H9 (cell line): ENCODE measurements at regions not wholly inside any gene's neighbourhood (a gene's known extent, or its start where the extent isn't known, plus 50 kb on each side); places are given as distances from the start of the nearest gene placed in this dataset.

Source experiments
- DNase-seq: peaks from one replicate; pipeline ENCODE4 v3.0.0-alpha.2; 2017
- H2AFZ ChIP-seq: one replicate; pipeline ENCODE4 v1.6.1; 2013; ENCODE audit warnings: mild to moderate bottlenecking, low read length, control low read depth, moderate library complexity
- H2AK5ac ChIP-seq: 2 replicates; pipeline ENCODE4 v1.6.1; 2013; ENCODE audit warnings: low read length, control low read depth, mixed read lengths; ENCODE audit not compliant: insufficient read length
- H2BK120ac ChIP-seq: one replicate; pipeline ENCODE4 v1.6.1; 2013; ENCODE audit warnings: low read depth, mild to moderate bottlenecking, low read length, control low read depth, inconsistent platforms; ENCODE audit not compliant: poor library complexity, severe bottlenecking
- H2BK12ac ChIP-seq: 2 replicates; pipeline ENCODE4 v1.6.1; 2013; ENCODE audit warnings: low read length, control low read depth, mixed read lengths, low read depth; ENCODE audit not compliant: insufficient read length
- H2BK15ac ChIP-seq: 2 replicates; pipeline ENCODE4 v1.6.1; 2013; ENCODE audit warnings: low read depth, low read length, control low read depth
- H2BK20ac ChIP-seq: one replicate; pipeline ENCODE4 v1.6.1; 2013; ENCODE audit warnings: low read depth, mild to moderate bottlenecking, low read length, control low read depth, inconsistent platforms; ENCODE audit not compliant: poor library complexity, severe bottlenecking
- H2BK5ac ChIP-seq: 2 replicates; pipeline ENCODE4 v1.6.1; 2013; ENCODE audit warnings: low read length, control low read depth, mixed read lengths; ENCODE audit not compliant: insufficient read length
- H3K14ac ChIP-seq: 2 replicates; pipeline ENCODE4 v1.6.1; 2013; ENCODE audit warnings: low read length, control low read depth; ENCODE audit not compliant: insufficient read depth
- H3K18ac ChIP-seq: 2 replicates; pipeline ENCODE4 v1.6.1; 2013; ENCODE audit warnings: low read depth, mild to moderate bottlenecking, mixed read lengths, low read length, control low read depth; ENCODE audit not compliant: insufficient read length
- H3K23ac ChIP-seq: 2 replicates; pipeline ENCODE4 v1.6.1; 2013; ENCODE audit warnings: low read length, control low read depth, mixed read lengths, low read depth; ENCODE audit not compliant: insufficient read length
- H3K23me2 ChIP-seq: 2 replicates; pipeline ENCODE4 v1.6.1; 2013; ENCODE audit warnings: low read depth, mild to moderate bottlenecking, mixed read lengths, low read length, control low read depth; ENCODE audit not compliant: insufficient read length, poor library complexity, severe bottlenecking
- H3K27ac ChIP-seq: 2 replicates; pipeline ENCODE4 v1.5.1; 2013; ENCODE audit warnings: low read length, control low read depth, mixed read lengths, low read depth; ENCODE audit not compliant: insufficient read length
- H3K27me3 ChIP-seq: 2 replicates; pipeline ENCODE4 v1.6.1; 2013; ENCODE audit warnings: low read length, control low read depth, inconsistent platforms; ENCODE audit not compliant: insufficient read depth
- H3K4ac ChIP-seq: 2 replicates; pipeline ENCODE4 v1.6.1; 2013; ENCODE audit warnings: low read depth, mild to moderate bottlenecking, control low read depth, inconsistent platforms, low read length, moderate library complexity
- H3K4me1 ChIP-seq: 2 replicates; pipeline ENCODE4 v1.6.1; 2013; ENCODE audit warnings: low read length, control low read depth, inconsistent platforms; ENCODE audit not compliant: insufficient read depth
- H3K4me2 ChIP-seq: 2 replicates; pipeline ENCODE4 v1.6.1; 2013; ENCODE audit warnings: low read length, control low read depth, mixed read lengths; ENCODE audit not compliant: insufficient read length, insufficient read depth
- H3K56ac ChIP-seq: 2 replicates; pipeline ENCODE4 v1.6.1; 2013; ENCODE audit warnings: low read depth, mild to moderate bottlenecking, mixed read lengths, low read length, control low read depth; ENCODE audit not compliant: insufficient read length
- H3K79me1 ChIP-seq: 2 replicates; pipeline ENCODE4 v1.6.1; 2013; ENCODE audit warnings: low read depth, mild to moderate bottlenecking, moderate library complexity, low read length, control low read depth, inconsistent platforms; ENCODE audit not compliant: insufficient read depth, poor library complexity, severe bottlenecking
- H3K79me2 ChIP-seq: 2 replicates; pipeline ENCODE4 v1.6.1; 2013; ENCODE audit warnings: low read length, control low read depth, inconsistent platforms; ENCODE audit not compliant: insufficient read depth
- H3K9ac ChIP-seq: 2 replicates; pipeline ENCODE4 v1.6.1; 2013; ENCODE audit warnings: low read length, control low read depth, mixed read lengths; ENCODE audit not compliant: insufficient read length; ENCODE audit errors: extremely low read depth
- H3K9me3 ChIP-seq: one replicate; pipeline ENCODE4 v1.6.1; 2013; ENCODE audit warnings: low read depth, low read length, inconsistent platforms; ENCODE audit not compliant: control insufficient read depth
- H3T11ph ChIP-seq: one replicate; pipeline ENCODE4 v1.6.1; 2013; ENCODE audit warnings: mild to moderate bottlenecking, low read length, control low read depth, inconsistent platforms
- H4K20me1 ChIP-seq: one replicate; pipeline ENCODE4 v1.6.1; 2013; ENCODE audit not compliant: control insufficient read depth, insufficient read length, insufficient read depth
- H4K5ac ChIP-seq: 2 replicates; pipeline ENCODE4 v1.6.1; 2013; ENCODE audit warnings: low read depth, mild to moderate bottlenecking, mixed read lengths, low read length, control low read depth; ENCODE audit not compliant: insufficient read length
- H4K8ac ChIP-seq: replicated peaks from 2 replicates; pipeline ENCODE4 v1.6.1; 2013; ENCODE audit warnings: low read length, control low read depth, mixed read lengths, low read depth; ENCODE audit not compliant: insufficient read length
- H4K91ac ChIP-seq: 2 replicates; pipeline ENCODE4 v1.6.1; 2013; ENCODE audit warnings: low read depth, mild to moderate bottlenecking, moderate library complexity, mixed read lengths, low read length, control low read depth; ENCODE audit not compliant: insufficient read length
- H3K27ac Mint-ChIP-seq, 3 experiments: 2 replicates in 2 of 3; 3 replicates in 1 of 3; pipeline ENCODE4 v1.8.0; 2020 to 2021; ENCODE audit warnings: mixed read lengths in 3 of 3, mild to moderate bottlenecking in 1 of 3, moderate library complexity in 1 of 3
- H3K27me3 Mint-ChIP-seq: 2 replicates; pipeline ENCODE4 v1.8.0; 2021; ENCODE audit warnings: low read depth, mild to moderate bottlenecking, moderate library complexity, mixed read lengths
- H3K36me3 Mint-ChIP-seq, 3 experiments: 2 replicates in 2 of 3; 3 replicates in 1 of 3; pipeline ENCODE4 v1.8.0; 2020 to 2021; ENCODE audit warnings: low read depth in 3 of 3, mixed read lengths in 3 of 3; ENCODE audit not compliant: insufficient read depth in 1 of 3
- H3K4me1 Mint-ChIP-seq, 2 experiments: 2 replicates each; pipeline ENCODE4 v1.8.0; 2020; ENCODE audit warnings: mixed read lengths in 2 of 2
- H3K4me3 Mint-ChIP-seq, 2 experiments: 2 replicates in 1 of 2; 3 replicates in 1 of 2; pipeline ENCODE4 v1.8.0; 2020 to 2021; ENCODE audit warnings: mild to moderate bottlenecking in 2 of 2, mixed read lengths in 2 of 2, moderate library complexity in 1 of 2
- H3K9me3 Mint-ChIP-seq, 2 experiments: 2 replicates in 1 of 2; 3 replicates in 1 of 2; pipeline ENCODE4 v1.8.0; 2020; ENCODE audit warnings: mild to moderate bottlenecking in 2 of 2, mixed read lengths in 2 of 2, moderate library complexity in 1 of 2
- CTCF ChIP-seq: fragments of 200-600 bp; sonication (generic); conservative IDR thresholded peaks from 3 replicates; pipeline ENCODE4 v1.8.0; 2021; ENCODE audit warnings: antibody characterized with exemption, mild to moderate bottlenecking
- WGBS: extraction: QIAGEN DNeasy Blood & Tissue Kit; methylation state at CpG from one replicate; pipeline ENCODE4 v1.1.7; 2013; ENCODE audit warnings: missing lambda C conversion rate, low lambda C conversion rate, mixed read lengths; ENCODE audit not compliant: insufficient read length; ENCODE audit errors: extremely low coverage; 5-methylcytosine and 5-hydroxymethylcytosine counted together

GRCh38 chr2:193876980-193877379 is 1682.2 kb upstream of the TMEFF2 start:
- H3K27me3 Mint-ChIP-seq = no peaks in the 10 kb centered on the region
- H3K4me1 ChIP-seq = no peaks in the 10 kb centered on the region
- WGBS = no CpG with 5 or more reads among the region's 5 CpGs

More at GRCh38 chr2:193876980-193877379, 1682.2 kb upstream of the TMEFF2 start:
- Histone ChIP-seq H4K5ac (no peak overlapping the region), H3K56ac (no peak overlapping the region), H2AK5ac (no peak overlapping the region), H3T11ph (no peak overlapping the region), H3K79me1 (no peaks in the 10 kb centered on the region), H2BK5ac (no peak overlapping the region), H3K4me2 (no peak overlapping the region), H2BK12ac (no peak overlapping the region), H3K4ac (no peak overlapping the region), H2BK120ac (no peak overlapping the region), H3K27ac (no peak overlapping the region), H2BK20ac (no peak overlapping the region), H2AFZ (no peak overlapping the region), H2BK15ac (no peak overlapping the region), H4K91ac (no peak overlapping the region), H4K20me1 (no peaks in the 10 kb centered on the region), H4K8ac (no peak overlapping the region), H3K9ac (no peak overlapping the region), H3K79me2 (no peaks in the 10 kb centered on the region), H3K27me3 (no peaks in the 10 kb centered on the region), H3K23me2 (no peaks in the 10 kb centered on the region), H3K23ac (no peak overlapping the region), H3K18ac (no peak overlapping the region), H3K14ac (no peak overlapping the region), H3K9me3 (no peaks in the 10 kb centered on the region)
- no peak for DNase-seq
- H3K36me3 Mint-ChIP-seq = peaks cover 0 to 2% (median under 1%) of the 10 kb centered on the region in 3 experiments; a peak in 3 of 7 replicates
- no peak overlapping the region for H3K4me3 Mint-ChIP-seq
- H3K9me3 Mint-ChIP-seq = peaks cover under 1 to 6% of the 10 kb centered on the region in 2 experiments; a peak in 3 of 5 replicates
- H3K4me1 Mint-ChIP-seq = no peaks in the 10 kb centered on the region
- no peak for TF ChIP-seq CTCF
- no peak overlapping the region for H3K27ac Mint-ChIP-seq
